GM23338 (cell line): ENCODE measurements at regions not wholly inside any gene's neighbourhood (a gene's known extent, or its start where the extent isn't known, plus 50 kb on each side); places are given as distances from the start of the nearest gene placed in this dataset.

Experiments
- ATAC-seq: fragments of 200-7000 bp; cut with Tn5 transposase; 3 replicates; pipeline ENCODE4 v1.9.1; 2020
- DNase-seq: peaks from one replicate; pipeline ENCODE4 v3.0.0-alpha.2; 2015; ENCODE audit warnings: low spot score
- H2AFZ ChIP-seq: fragments of 200-600 bp; sonication (generic); 2 replicates; pipeline ENCODE4 v1.8.0; 2016; ENCODE audit warnings: antibody characterized with exemption, mild to moderate bottlenecking, moderate library complexity
- H3F3A ChIP-seq: fragments of 200-600 bp; sonication (generic); replicated peaks from 2 replicates; pipeline ENCODE4 v1.8.0; 2017; ENCODE audit warnings: antibody characterized with exemption, mixed run types, low read depth
- H3K27ac ChIP-seq: fragments of 200-600 bp; sonication (generic); 2 replicates; pipeline ENCODE4 v1.6.1; 2016; ENCODE audit warnings: low read depth
- H3K27me3 ChIP-seq: fragments of 200-600 bp; sonication (generic); 2 replicates; pipeline ENCODE4 v1.8.0; 2016; ENCODE audit warnings: mild to moderate bottlenecking, mixed run types, moderate library complexity; ENCODE audit not compliant: insufficient read depth
- H3K36me3 ChIP-seq: fragments of 200-600 bp; sonication (generic); 2 replicates; pipeline ENCODE4 v1.8.0; 2016; ENCODE audit warnings: mild to moderate bottlenecking; ENCODE audit not compliant: insufficient read depth
- H3K4me1 ChIP-seq: fragments of 200-600 bp; sonication (generic); 2 replicates; pipeline ENCODE4 v1.8.0; 2016; ENCODE audit warnings: mild to moderate bottlenecking, moderate library complexity; ENCODE audit not compliant: insufficient read depth
- H3K4me2 ChIP-seq: fragments of 200-600 bp; sonication (generic); 2 replicates; pipeline ENCODE4 v1.7.1; 2017; ENCODE audit warnings: mixed run types
- H3K4me3 ChIP-seq: fragments of 200-600 bp; sonication (generic); 2 replicates; pipeline ENCODE4 v1.6.1; 2016; ENCODE audit warnings: mixed run types
- H3K79me2 ChIP-seq: fragments of 200-600 bp; sonication (generic); replicated peaks from 2 replicates; pipeline ENCODE4 v1.8.0; 2017; ENCODE audit warnings: mild to moderate bottlenecking; ENCODE audit not compliant: insufficient read depth
- H3K9me2 ChIP-seq: fragments of 200-600 bp; sonication (generic); 2 replicates; pipeline ENCODE4 v1.8.0; 2017; ENCODE audit not compliant: insufficient read depth
- H4K20me1 ChIP-seq: fragments of 200-600 bp; sonication (generic); replicated peaks from 2 replicates; pipeline ENCODE4 v1.8.0; 2017; ENCODE audit warnings: mild to moderate bottlenecking; ENCODE audit not compliant: insufficient read depth
- H3K27ac Mint-ChIP-seq: 2 replicates; pipeline ENCODE4 v1.8.0; 2020; ENCODE audit warnings: inconsistent platforms, mild to moderate bottlenecking, moderate library complexity, mixed read lengths
- H3K27me3 Mint-ChIP-seq: 3 replicates; pipeline ENCODE4 v1.8.0; 2022; ENCODE audit warnings: low read depth, mild to moderate bottlenecking, moderate library complexity, mixed read lengths, inconsistent platforms; ENCODE audit not compliant: insufficient read depth, poor library complexity
- H3K36me3 Mint-ChIP-seq: 3 replicates; pipeline ENCODE4 v1.8.0; 2021; ENCODE audit warnings: low read depth, mild to moderate bottlenecking, inconsistent platforms, moderate library complexity, mixed read lengths
- H3K4me1 Mint-ChIP-seq: 3 replicates; pipeline ENCODE4 v1.8.0; 2020; ENCODE audit warnings: mild to moderate bottlenecking, inconsistent platforms, mixed read lengths
- H3K4me3 Mint-ChIP-seq: 3 replicates; pipeline ENCODE4 v1.8.0; 2021; ENCODE audit warnings: moderate library complexity, mild to moderate bottlenecking, inconsistent platforms, mixed read lengths
- H3K9me3 Mint-ChIP-seq: 3 replicates; pipeline ENCODE4 v1.8.0; 2020; ENCODE audit warnings: moderate library complexity, mild to moderate bottlenecking, inconsistent platforms, mixed read lengths
- CREB1 ChIP-seq: fragments of 250-450 bp; sonication (Bioruptor Pico); IDR thresholded peaks from 2 replicates; pipeline ENCODE4 v1.5.0; 2020; ENCODE audit warnings: low read depth, mild to moderate bottlenecking, moderate library complexity
- CTCF ChIP-seq, 2 experiments: fragments of 200-600 bp in 1 of 2; sonication (generic) in 1 of 2; conservative IDR thresholded peaks; 2 replicates each; pipeline versions ENCODE4 v1.5.1 to v1.6.1; 2016 to 2017; ENCODE audit warnings: antibody characterized with exemption in 2 of 2, low read depth in 2 of 2, mild to moderate bottlenecking in 2 of 2, moderate library complexity in 1 of 2
- ETS1 ChIP-seq: IDR thresholded peaks from 2 replicates; pipeline ENCODE4 v1.6.1; 2016; ENCODE audit warnings: antibody characterized with exemption
- EZH2 ChIP-seq: fragments of 200-600 bp; sonication (generic); IDR thresholded peaks from one replicate; pipeline ENCODE4 v1.8.0; 2017; ENCODE audit warnings: antibody characterized with exemption, mild to moderate bottlenecking, low read depth; ENCODE audit not compliant: unreplicated experiment
- STAT1 ChIP-seq: IDR thresholded peaks from one replicate; pipeline ENCODE4 v1.6.1; 2016; ENCODE audit warnings: antibody characterized with exemption; ENCODE audit not compliant: unreplicated experiment
- ZNF114 ChIP-seq: fragments of 250-450 bp; sonication (Bioruptor Pico); IDR thresholded peaks from 2 replicates; pipeline ENCODE4 v1.5.0; 2020; ENCODE audit warnings: mild to moderate bottlenecking, moderate library complexity
- ZNF462 ChIP-seq: fragments of 250-450 bp; sonication (Bioruptor Pico); IDR thresholded peaks from 2 replicates; pipeline ENCODE4 v1.5.0; 2020; ENCODE audit warnings: mild to moderate bottlenecking, moderate library complexity
- TF ChIP-seq, protein P1 (sequence below): IDR thresholded peaks from one replicate; pipeline ENCODE4 v1.6.1; 2018; ENCODE audit warnings: antibody characterized with exemption; ENCODE audit not compliant: unreplicated experiment

GRCh38 chr18:68417826-68418225, 297.1 kb downstream of the TMX3 start:
- no peak for DNase-seq
- Mint-ChIP-seq H3K27me3 (no peaks in the 10 kb centered on the region), H3K9me3 (peaks cover 6% of the 10 kb centered on the region; the same call in 1 of the 3 replicates), H3K4me1 (peaks cover 3% of the 10 kb centered on the region; the same call in 2 of the 3 replicates), H3K27ac (no peak overlapping the region), H3K4me3 (no peak overlapping the region), H3K36me3 (no peaks in the 10 kb centered on the region; the same call in 2 of the 3 replicates)
- Histone ChIP-seq H2AFZ (peak overlapping the region; percentile 15; the same call in 1 of the 2 replicates), H3F3A (no peaks in the 10 kb centered on the region), H3K4me2 (no peak overlapping the region), H3K27me3 (no peaks in the 10 kb centered on the region), H3K79me2 (no peaks in the 10 kb centered on the region), H3K9me2 (no peaks in the 10 kb centered on the region), H3K4me3 (no peak overlapping the region), H4K20me1 (no peaks in the 10 kb centered on the region), H3K27ac (no peak overlapping the region), H3K4me1 (no peaks in the 10 kb centered on the region), H3K36me3 (no peaks in the 10 kb centered on the region)
- no peak for TF ChIP-seq CREB1 (CRISPR knock-in tag)
- no peak for TF ChIP-seq ETS1
- TF ChIP-seq, protein P1, sequence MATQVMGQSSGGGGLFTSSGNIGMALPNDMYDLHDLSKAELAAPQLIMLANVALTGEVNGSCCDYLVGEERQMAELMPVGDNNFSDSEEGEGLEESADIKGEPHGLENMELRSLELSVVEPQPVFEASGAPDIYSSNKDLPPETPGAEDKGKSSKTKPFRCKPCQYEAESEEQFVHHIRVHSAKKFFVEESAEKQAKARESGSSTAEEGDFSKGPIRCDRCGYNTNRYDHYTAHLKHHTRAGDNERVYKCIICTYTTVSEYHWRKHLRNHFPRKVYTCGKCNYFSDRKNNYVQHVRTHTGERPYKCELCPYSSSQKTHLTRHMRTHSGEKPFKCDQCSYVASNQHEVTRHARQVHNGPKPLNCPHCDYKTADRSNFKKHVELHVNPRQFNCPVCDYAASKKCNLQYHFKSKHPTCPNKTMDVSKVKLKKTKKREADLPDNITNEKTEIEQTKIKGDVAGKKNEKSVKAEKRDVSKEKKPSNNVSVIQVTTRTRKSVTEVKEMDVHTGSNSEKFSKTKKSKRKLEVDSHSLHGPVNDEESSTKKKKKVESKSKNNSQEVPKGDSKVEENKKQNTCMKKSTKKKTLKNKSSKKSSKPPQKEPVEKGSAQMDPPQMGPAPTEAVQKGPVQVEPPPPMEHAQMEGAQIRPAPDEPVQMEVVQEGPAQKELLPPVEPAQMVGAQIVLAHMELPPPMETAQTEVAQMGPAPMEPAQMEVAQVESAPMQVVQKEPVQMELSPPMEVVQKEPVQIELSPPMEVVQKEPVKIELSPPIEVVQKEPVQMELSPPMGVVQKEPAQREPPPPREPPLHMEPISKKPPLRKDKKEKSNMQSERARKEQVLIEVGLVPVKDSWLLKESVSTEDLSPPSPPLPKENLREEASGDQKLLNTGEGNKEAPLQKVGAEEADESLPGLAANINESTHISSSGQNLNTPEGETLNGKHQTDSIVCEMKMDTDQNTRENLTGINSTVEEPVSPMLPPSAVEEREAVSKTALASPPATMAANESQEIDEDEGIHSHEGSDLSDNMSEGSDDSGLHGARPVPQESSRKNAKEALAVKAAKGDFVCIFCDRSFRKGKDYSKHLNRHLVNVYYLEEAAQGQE = no peak
- TF ChIP-seq EZH2 = no peak
- ATAC-seq = no peak

GRCh38 chr18:68417166-68417799, 297.6 kb downstream of the TMX3 start:
- no peaks in the 10 kb centered on the region for H3F3A ChIP-seq
- Mint-ChIP-seq H3K4me1 (peaks cover 3% of the 10 kb centered on the region; the same call in 2 of the 3 replicates), H3K36me3 (no peaks in the 10 kb centered on the region; the same call in 2 of the 3 replicates), H3K27me3 (no peaks in the 10 kb centered on the region), H3K4me3 (no peak overlapping the region), H3K9me3 (peaks cover under 1% of the 10 kb centered on the region; the same call in 1 of the 3 replicates), H3K27ac (no peak overlapping the region)
- H4K20me1 ChIP-seq = no peaks in the 10 kb centered on the region
- no peaks in the 10 kb centered on the region for H3K36me3 ChIP-seq
- no peak overlapping the region for H3K4me3 ChIP-seq
- ATAC-seq (no peak), DNase-seq (no peak)
- no peaks in the 10 kb centered on the region for H3K79me2 ChIP-seq
- H2AFZ ChIP-seq = peak overlapping the region; percentile 15; the same call in 1 of the 2 replicates
- no peaks in the 10 kb centered on the region for H3K4me1 ChIP-seq
- H3K4me2 ChIP-seq = no peak overlapping the region
- no peak for TF ChIP-seq STAT1
- no peak for TF ChIP-seq ZNF114 (CRISPR knock-in tag)
- no peak for TF ChIP-seq ZNF462
- no peak for TF ChIP-seq CTCF (conservative IDR thresholded peaks at IDR 0.05; ENCODE audit: low read depth in 2 of 2)
- no peaks in the 10 kb centered on the region for H3K9me2 ChIP-seq
- H3K27ac ChIP-seq = no peak overlapping the region
- no peaks in the 10 kb centered on the region for H3K27me3 ChIP-seq
